HL-60 (cell line): ENCODE measurements at regions not wholly inside any gene's neighbourhood (a gene's known extent, or its start where the extent isn't known, plus 50 kb on each side); places are given as distances from the start of the nearest gene placed in this dataset.

Experiments
- DNase-seq, 2 experiments: peaks; one replicate each; pipeline ENCODE4 v3.0.0-alpha.2; 2010 to 2020; ENCODE audit warnings: low read depth in 1 of 2, low spot score in 1 of 2
- H3K27ac ChIP-seq: fragments of 250-450 bp; sonication (Bioruptor Pico); replicated peaks from 2 replicates; pipeline ENCODE4 v1.5.1; 2020; ENCODE audit warnings: mild to moderate bottlenecking, moderate library complexity
- H3K27me3 ChIP-seq: fragments of 250-450 bp; sonication (Bioruptor Pico); 2 replicates; pipeline ENCODE4 v1.5.1; 2021; ENCODE audit warnings: mild to moderate bottlenecking, moderate library complexity; ENCODE audit not compliant: insufficient read depth, poor library complexity, severe bottlenecking
- H3K4me3 ChIP-seq: replicated peaks from 2 replicates; pipeline ENCODE4 v1.5.1; 2011; ENCODE audit warnings: mild to moderate bottlenecking, control low read depth, low read length; ENCODE audit not compliant: insufficient read depth
- GABPA ChIP-seq: IDR thresholded peaks from 2 replicates; pipeline ENCODE4 v1.6.1; 2012; ENCODE audit warnings: low read depth
- POLR2AphosphoS5 ChIP-seq: IDR thresholded peaks from 2 replicates; pipeline ENCODE4 v1.6.1; 2012; ENCODE audit warnings: low read depth
- SPI1 ChIP-seq: IDR thresholded peaks from 2 replicates; pipeline ENCODE4 v1.6.1; 2012; ENCODE audit warnings: low read depth, mild to moderate bottlenecking, borderline replicate concordance
- TF ChIP-seq, protein P1 (sequence below): IDR thresholded peaks from one replicate; pipeline ENCODE4 v1.5.1; 2011; ENCODE audit warnings: low read length, control low read depth, inconsistent platforms; ENCODE audit not compliant: insufficient read depth
- TF ChIP-seq, protein P2 (sequence below): IDR thresholded peaks from 2 replicates; pipeline ENCODE4 v1.6.1; 2012; ENCODE audit warnings: low read depth; ENCODE audit not compliant: insufficient replicate concordance

DNA sequence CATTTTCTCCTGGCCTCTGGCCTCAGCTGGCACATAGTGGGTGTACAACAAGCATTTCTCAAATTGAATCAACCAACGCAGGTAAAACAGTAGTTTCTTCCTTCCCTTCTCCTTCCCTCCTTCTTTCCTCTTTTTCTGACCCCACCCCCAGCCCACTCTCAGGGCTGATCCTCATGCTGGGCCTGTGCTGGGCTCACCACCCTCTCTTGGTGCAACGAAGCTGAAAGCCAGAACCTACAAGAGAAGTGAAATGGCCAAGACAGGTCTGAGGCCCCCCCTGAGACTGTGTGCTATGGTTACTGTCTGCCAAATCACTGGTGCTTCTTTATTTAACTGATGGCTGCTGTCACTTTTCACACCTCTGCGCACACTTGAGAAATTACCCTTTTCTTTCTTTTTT is 53.0 kb upstream of the BOD1 start:
- H3K27ac ChIP-seq = no peak overlapping the region
- H3K4me3 ChIP-seq = no peak overlapping the region
- H3K27me3 ChIP-seq = no peaks in the 10 kb centered on the region
- DNase-seq = no peak
- TF ChIP-seq GABPA (no peak), POLR2AphosphoS5 (no peak), SPI1 (no peak)
- TF ChIP-seq, protein P1, sequence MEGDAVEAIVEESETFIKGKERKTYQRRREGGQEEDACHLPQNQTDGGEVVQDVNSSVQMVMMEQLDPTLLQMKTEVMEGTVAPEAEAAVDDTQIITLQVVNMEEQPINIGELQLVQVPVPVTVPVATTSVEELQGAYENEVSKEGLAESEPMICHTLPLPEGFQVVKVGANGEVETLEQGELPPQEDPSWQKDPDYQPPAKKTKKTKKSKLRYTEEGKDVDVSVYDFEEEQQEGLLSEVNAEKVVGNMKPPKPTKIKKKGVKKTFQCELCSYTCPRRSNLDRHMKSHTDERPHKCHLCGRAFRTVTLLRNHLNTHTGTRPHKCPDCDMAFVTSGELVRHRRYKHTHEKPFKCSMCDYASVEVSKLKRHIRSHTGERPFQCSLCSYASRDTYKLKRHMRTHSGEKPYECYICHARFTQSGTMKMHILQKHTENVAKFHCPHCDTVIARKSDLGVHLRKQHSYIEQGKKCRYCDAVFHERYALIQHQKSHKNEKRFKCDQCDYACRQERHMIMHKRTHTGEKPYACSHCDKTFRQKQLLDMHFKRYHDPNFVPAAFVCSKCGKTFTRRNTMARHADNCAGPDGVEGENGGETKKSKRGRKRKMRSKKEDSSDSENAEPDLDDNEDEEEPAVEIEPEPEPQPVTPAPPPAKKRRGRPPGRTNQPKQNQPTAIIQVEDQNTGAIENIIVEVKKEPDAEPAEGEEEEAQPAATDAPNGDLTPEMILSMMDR = no peak
- TF ChIP-seq, protein P2, sequence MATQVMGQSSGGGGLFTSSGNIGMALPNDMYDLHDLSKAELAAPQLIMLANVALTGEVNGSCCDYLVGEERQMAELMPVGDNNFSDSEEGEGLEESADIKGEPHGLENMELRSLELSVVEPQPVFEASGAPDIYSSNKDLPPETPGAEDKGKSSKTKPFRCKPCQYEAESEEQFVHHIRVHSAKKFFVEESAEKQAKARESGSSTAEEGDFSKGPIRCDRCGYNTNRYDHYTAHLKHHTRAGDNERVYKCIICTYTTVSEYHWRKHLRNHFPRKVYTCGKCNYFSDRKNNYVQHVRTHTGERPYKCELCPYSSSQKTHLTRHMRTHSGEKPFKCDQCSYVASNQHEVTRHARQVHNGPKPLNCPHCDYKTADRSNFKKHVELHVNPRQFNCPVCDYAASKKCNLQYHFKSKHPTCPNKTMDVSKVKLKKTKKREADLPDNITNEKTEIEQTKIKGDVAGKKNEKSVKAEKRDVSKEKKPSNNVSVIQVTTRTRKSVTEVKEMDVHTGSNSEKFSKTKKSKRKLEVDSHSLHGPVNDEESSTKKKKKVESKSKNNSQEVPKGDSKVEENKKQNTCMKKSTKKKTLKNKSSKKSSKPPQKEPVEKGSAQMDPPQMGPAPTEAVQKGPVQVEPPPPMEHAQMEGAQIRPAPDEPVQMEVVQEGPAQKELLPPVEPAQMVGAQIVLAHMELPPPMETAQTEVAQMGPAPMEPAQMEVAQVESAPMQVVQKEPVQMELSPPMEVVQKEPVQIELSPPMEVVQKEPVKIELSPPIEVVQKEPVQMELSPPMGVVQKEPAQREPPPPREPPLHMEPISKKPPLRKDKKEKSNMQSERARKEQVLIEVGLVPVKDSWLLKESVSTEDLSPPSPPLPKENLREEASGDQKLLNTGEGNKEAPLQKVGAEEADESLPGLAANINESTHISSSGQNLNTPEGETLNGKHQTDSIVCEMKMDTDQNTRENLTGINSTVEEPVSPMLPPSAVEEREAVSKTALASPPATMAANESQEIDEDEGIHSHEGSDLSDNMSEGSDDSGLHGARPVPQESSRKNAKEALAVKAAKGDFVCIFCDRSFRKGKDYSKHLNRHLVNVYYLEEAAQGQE = no peak

DNA sequence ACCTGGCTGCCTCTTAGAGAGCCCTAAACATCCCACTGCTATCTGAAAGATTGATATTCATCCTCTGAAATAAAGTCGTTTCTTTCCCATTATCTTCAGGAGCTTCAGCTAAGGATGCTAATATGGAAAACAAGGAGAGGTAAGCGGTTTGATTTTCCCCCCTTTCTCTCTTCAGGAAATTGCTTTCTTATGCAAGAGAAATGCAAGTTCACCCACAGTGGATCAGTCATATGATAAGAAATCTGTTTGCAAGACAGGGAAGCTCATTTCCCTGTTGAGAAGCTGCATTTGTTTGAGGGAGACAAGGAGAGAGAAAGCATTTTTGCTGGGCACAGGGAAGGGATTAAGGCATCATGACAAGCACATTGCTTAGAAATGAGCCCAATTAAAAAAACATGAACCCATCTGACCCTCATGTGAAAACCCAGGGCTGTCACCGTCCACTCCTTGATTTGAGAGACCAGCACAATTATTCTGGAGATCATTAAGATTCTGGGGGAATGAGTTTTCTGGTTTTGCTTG is 53.7 kb upstream of the BOD1 start:
- DNase-seq = no peak
- Histone ChIP-seq H3K4me3 (no peak overlapping the region), H3K27ac (no peak overlapping the region), H3K27me3 (no peaks in the 10 kb centered on the region)
- no peak for TF ChIP-seq SPI1
- TF ChIP-seq, protein P1 = no peak
- no peak for TF ChIP-seq POLR2AphosphoS5
- TF ChIP-seq GABPA = no peak
- TF ChIP-seq, protein P2 = no peak

DNA sequence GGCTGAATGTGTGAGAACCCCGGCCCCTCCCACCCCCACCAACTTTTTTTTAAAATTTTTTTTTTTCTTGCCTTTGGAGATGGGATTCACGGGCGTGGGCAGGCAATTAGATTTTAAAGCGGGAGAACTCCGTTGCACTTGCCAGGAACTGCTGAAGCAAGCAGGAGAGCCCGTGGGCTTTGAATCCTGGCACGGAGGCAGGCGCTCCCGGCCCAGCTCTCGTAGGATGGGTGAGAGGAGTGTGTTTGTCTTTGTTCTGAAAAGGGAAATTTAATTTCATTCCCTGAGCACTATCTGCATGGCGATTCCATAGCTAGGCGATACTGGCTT is 54.3 kb upstream of the BOD1 start:
- peak overlapping the region; percentile 50 for H3K27ac ChIP-seq
- DNase-seq = no peak
- TF ChIP-seq GABPA (no peak), POLR2AphosphoS5 (no peak), SPI1 (no peak)
- TF ChIP-seq, protein P1 = no peak
- TF ChIP-seq, protein P2 = no peak
- H3K4me3 ChIP-seq = no peak overlapping the region
- no peaks in the 10 kb centered on the region for H3K27me3 ChIP-seq
